ENCODE measurements at regions not wholly inside any gene's neighbourhood (a gene's known extent, or its start where the extent isn't known, plus 50 kb on each side); places are given as distances from the start of the nearest gene placed in this dataset.

- TF ChIP-seq EP300 (IDR thresholded peaks at IDR 0.05) (no peak), CTCF (IDR thresholded peaks at IDR 0.05) (no peak), POLR2A (IDR thresholded peaks at IDR 0.05) (no peak)
- Histone ChIP-seq H3K36me3 (no peaks in the 10 kb centered on the region), H3K27me3 (no peaks in the 10 kb centered on the region), H3K4me3 (no peak overlapping the region), H3K27ac (no peak overlapping the region), H3K4me1 (ENCODE audit: insufficient read depth) (no peaks in the 10 kb centered on the region), H3K9me3 (peaks cover 0 to 14% of the 10 kb centered on the region in 2 donors)
- 56 to 61% (median 60%) methylated on average over 13 of the region's 13 CpGs for WGBS, 3 donors
- no peak for DNase-seq
- intact Hi-C loops (cut with DNase I): no loop called here
Measured at GRCh38 chr12:34386016-34386415, 363.7 kb downstream of the ALG10 start.

GRCh38 chr12:34386621-34387255 is 364.4 kb downstream of the ALG10 start:
- Histone ChIP-seq H3K36me3 (no peaks in the 10 kb centered on the region), H3K27ac (no peak overlapping the region), H3K4me1 (ENCODE audit: insufficient read depth) (no peaks in the 10 kb centered on the region), H3K27me3 (no peaks in the 10 kb centered on the region), H3K9me3 (peaks cover 0 to 7% of the 10 kb centered on the region in 2 donors), H3K4me3 (no peak overlapping the region)
- DNase-seq: no peak
- 64 to 77% (median 75%) methylated on average over 24 of the region's 24 CpGs for WGBS, 3 donors
- intact Hi-C loops (cut with DNase I): no loop called here
- no peak for TF ChIP-seq POLR2A (IDR thresholded peaks at IDR 0.05)
- no peak for TF ChIP-seq EP300 (IDR thresholded peaks at IDR 0.05)
- TF ChIP-seq CTCF (IDR thresholded peaks at IDR 0.05): no peak

GRCh38 chr12:34387711-34388635 is 365.7 kb downstream of the ALG10 start:
- WGBS, 3 donors: 75 to 81% (median 76%) methylated on average over 25 of the region's 25 CpGs
- no peaks in the 10 kb centered on the region for H3K27me3 ChIP-seq
- intact Hi-C loops (cut with DNase I): no loop called here
- H3K36me3 ChIP-seq: no peaks in the 10 kb centered on the region
- no peaks in the 10 kb centered on the region for H3K4me1 ChIP-seq (ENCODE audit: insufficient read depth)
- H3K4me3 ChIP-seq: no peak overlapping the region
- H3K9me3 ChIP-seq: no peaks in the 10 kb centered on the region
- TF ChIP-seq POLR2A (IDR thresholded peaks at IDR 0.05) (no peak), EP300 (IDR thresholded peaks at IDR 0.05) (no peak), CTCF (IDR thresholded peaks at IDR 0.05) (no peak)
- no peak for DNase-seq
- H3K27ac ChIP-seq: no peak overlapping the region

GRCh38 chr12:34388636-34389377 is 366.5 kb downstream of the ALG10 start:
- intact Hi-C loops (cut with DNase I): no loop called here
- TF ChIP-seq POLR2A (IDR thresholded peaks at IDR 0.05) (no peak), EP300 (IDR thresholded peaks at IDR 0.05) (no peak), CTCF (IDR thresholded peaks at IDR 0.05) (no peak)

More at GRCh38 chr12:34388636-34389377, 366.5 kb downstream of the ALG10 start:
- no peak overlapping the region for H3K27ac ChIP-seq
- H3K4me3 ChIP-seq: no peak overlapping the region
- H3K36me3 ChIP-seq: no peaks in the 10 kb centered on the region
- WGBS, 3 donors: 57 to 60% (median 59%) methylated on average over 14 of the region's 14 CpGs
- no peaks in the 10 kb centered on the region for H3K9me3 ChIP-seq
- H3K27me3 ChIP-seq: no peaks in the 10 kb centered on the region
- no peaks in the 10 kb centered on the region for H3K4me1 ChIP-seq (ENCODE audit: insufficient read depth)
- DNase-seq: no peak
